K562 (cell line): ENCODE measurements at regions not wholly inside any gene's neighbourhood (a gene's known extent, or its start where the extent isn't known, plus 50 kb on each side); places are given as distances from the start of the nearest gene placed in this dataset.

Source experiments
- ATAC-seq: fragments of 200-7000 bp; cut with Tn5 transposase; 3 replicates; pipeline ENCODE4 v1.9.1; 2020; ENCODE audit warnings: moderate library complexity
- BruUV-seq: library from RNA; stranded (reverse); fragments of 400-500 nt; replicated peaks from 2 replicates; lab custom pipeline; 2021; lab: Mats Ljungman, UMichigan
- CTCF ChIA-PET: fragments of 300-600 bp; formaldehyde crosslinking; extraction: SDS; loops from one replicate; lab custom pipeline; 2021; ENCODE audit warnings: low intra/inter-chr PET ratio; lab: Yijun Ruan, JAX
- POLR2A ChIA-PET: fragments of 300-600, 350-650 bp; sonication (Branson Sonifier 250); formaldehyde crosslinking; extraction: SDS; loops from one replicate; lab custom pipeline; 2021; ENCODE audit warnings: antibody characterized with exemption, inconsistent platforms; lab: Yijun Ruan, JAX
- DNase-seq, 4 experiments: peaks; one replicate each; pipeline versions ENCODE4 v3.0.0 to v3.0.0-alpha.2; 2011 to 2018; ENCODE audit warnings: low spot score in 3 of 4, mixed read lengths in 3 of 4; ENCODE audit errors: extremely low read depth in 1 of 4
- FAIRE-seq: peaks from 2 replicates; lab custom pipeline; 2011; peaks lifted over from hg19 to GRCh38; lab: Jason Lieb, UNC
- H2AFZ ChIP-seq: 2 replicates; pipeline ENCODE4 v1.6.0; 2011; ENCODE audit warnings: low read depth, low read length, control low read depth, inconsistent platforms
- H3K27ac ChIP-seq: fragments of 200-600 bp; 3 replicates; pipeline ENCODE4 v1.8.0; 2011; ENCODE audit warnings: low read depth, mild to moderate bottlenecking, control low read depth, inconsistent platforms, low read length, moderate library complexity, mixed read lengths; ENCODE audit errors: extremely low read depth
- H3K27me3 ChIP-seq, 2 experiments: fragments of 300-600 bp in 1 of 2; 2 replicates in 1 of 2; 3 replicates in 1 of 2; pipeline versions ENCODE4 v1.6.0 to v1.8.0; 2011; ENCODE audit warnings: inconsistent platforms in 2 of 2, low read length in 2 of 2, mild to moderate bottlenecking in 1 of 2, mixed read lengths in 1 of 2, moderate library complexity in 1 of 2; ENCODE audit not compliant: control insufficient read depth in 2 of 2, insufficient read depth in 2 of 2
- H3K36me3 ChIP-seq: fragments of 300-600 bp; 3 replicates; pipeline ENCODE4 v1.8.0; 2011; ENCODE audit warnings: mild to moderate bottlenecking, low read length, inconsistent platforms; ENCODE audit not compliant: control insufficient read depth, insufficient read depth
- H3K4me1 ChIP-seq, 2 experiments: fragments of 200-600 bp in 1 of 2; replicated peaks in 1 of 2; 2 replicates in 1 of 2; 3 replicates in 1 of 2; pipeline versions ENCODE4 v1.5.1 to v1.8.0; 2011; ENCODE audit warnings: inconsistent platforms in 2 of 2, low read length in 2 of 2, mild to moderate bottlenecking in 1 of 2, mixed read lengths in 1 of 2, moderate library complexity in 1 of 2; ENCODE audit not compliant: control insufficient read depth in 2 of 2, insufficient read depth in 2 of 2
- H3K4me2 ChIP-seq: 2 replicates; pipeline ENCODE4 v1.6.1; 2011; ENCODE audit warnings: low read length, control low read depth, inconsistent platforms, mixed read lengths; ENCODE audit not compliant: insufficient read depth
- H3K4me3 ChIP-seq: fragments of 200-600 bp; sonication (generic), shearing (Covaris generic); 2 replicates; pipeline ENCODE4 v1.5.1; 2016; ENCODE audit warnings: control low read depth, inconsistent platforms
- H3K79me2 ChIP-seq: fragments of 200-600 bp; 3 replicates; pipeline ENCODE4 v1.8.0; 2011; ENCODE audit warnings: low read length, inconsistent platforms; ENCODE audit not compliant: control insufficient read depth, insufficient read depth
- H3K9ac ChIP-seq, 2 experiments: 2 replicates each; pipeline versions ENCODE4 v1.6.0 to v1.6.1; 2011; ENCODE audit warnings: low read depth in 2 of 2, low read length in 2 of 2, control low read depth in 1 of 2, inconsistent platforms in 1 of 2, mild to moderate bottlenecking in 1 of 2, mixed read lengths in 1 of 2; ENCODE audit not compliant: insufficient read depth in 1 of 2
- H3K9me1 ChIP-seq: one replicate; pipeline ENCODE4 v1.6.0; 2011; ENCODE audit warnings: inconsistent platforms, mild to moderate bottlenecking, low read length, moderate library complexity; ENCODE audit not compliant: control insufficient read depth, insufficient read depth
- H3K9me3 ChIP-seq: replicated peaks from 2 replicates; pipeline ENCODE4 v1.5.1; 2011; ENCODE audit warnings: low read depth, low read length, inconsistent platforms; ENCODE audit not compliant: control insufficient read depth, insufficient read depth
- H4K20me1 ChIP-seq: replicated peaks from 2 replicates; pipeline ENCODE4 v1.6.1; 2011; ENCODE audit warnings: low read length, inconsistent platforms, mixed read lengths; ENCODE audit not compliant: control insufficient read depth, insufficient read depth
- CHD4 ChIP-seq: fragments of 200-600 bp; sonication (generic); IDR thresholded peaks from 3 replicates; pipeline ENCODE4 v1.6.1; 2012; ENCODE audit warnings: low read depth, mild to moderate bottlenecking, mixed read lengths, low read length, inconsistent platforms; ENCODE audit not compliant: insufficient read depth, insufficient replicate concordance, poor library complexity, severe bottlenecking
- ETS2 ChIP-seq: IDR thresholded peaks from 2 replicates; pipeline ENCODE4 v1.6.1; 2016; ENCODE audit warnings: borderline replicate concordance, missing genetic modification characterization, mild to moderate bottlenecking, moderate library complexity, missing compliant biosample characterization; ENCODE audit not compliant: poor library complexity, severe bottlenecking
- HOXB6 ChIP-seq: fragments of 250-450 bp; sonication (Bioruptor Pico); IDR thresholded peaks from 2 replicates; pipeline ENCODE4 v1.5.1; 2022; ENCODE audit warnings: mild to moderate bottlenecking, borderline replicate concordance
- NFXL1 ChIP-seq: fragments of 450-650 bp; formaldehyde crosslinking; IDR thresholded peaks from 2 replicates; pipeline ENCODE4 v1.4.0; 2021; ENCODE audit warnings: mild to moderate bottlenecking
- NUFIP1 ChIP-seq: fragments of 450-650 bp; IDR thresholded peaks from 2 replicates; pipeline ENCODE4 v1.6.1; 2018; ENCODE audit not compliant: partially characterized antibody
- PHB ChIP-seq: fragments of 250-450 bp; sonication (Bioruptor Pico); IDR thresholded peaks from 2 replicates; pipeline ENCODE4 v1.5.0; 2021
- SPI1 ChIP-seq: IDR thresholded peaks from 2 replicates; pipeline ENCODE4 v1.6.1; 2011; ENCODE audit warnings: low read depth, low read length, control low read depth, borderline replicate concordance
- SREBF2 ChIP-seq: sonication (generic); formaldehyde crosslinking; IDR thresholded peaks from 2 replicates; pipeline ENCODE4 v1.4.0; 2020; ENCODE audit warnings: mild to moderate bottlenecking, missing genetic modification reagents
- ZNF830 ChIP-seq: fragments of 250-450 bp; sonication (Bioruptor Pico); IDR thresholded peaks from 2 replicates; pipeline ENCODE4 v1.5.0; 2021; ENCODE audit warnings: mild to moderate bottlenecking
- ZZZ3 ChIP-seq: fragments of 450-650 bp; IDR thresholded peaks from 2 replicates; pipeline ENCODE4 v1.6.1; 2016; ENCODE audit warnings: antibody characterized with exemption, mild to moderate bottlenecking, moderate library complexity
- WGBS: fragments of 100-300 bp; shearing (Covaris generic); methylation state at CpG from one replicate; pipeline ENCODE4 v1.1.6; 2016; ENCODE audit warnings: low coverage, mixed read lengths; ENCODE audit not compliant: insufficient coverage; ENCODE audit errors: missing lambda C conversion rate; 5-methylcytosine and 5-hydroxymethylcytosine counted together
- in situ Hi-C: fragments of 300-500 bp; cut with MboI; formaldehyde crosslinking; loops from 4 replicates; pipeline ENCODE4 v1.15.0; 2018; ENCODE audit warnings: inconsistent platforms, mixed read lengths
- intact Hi-C: fragments of 100-400 bp; cut with micrococcal nuclease; formaldehyde crosslinking; loops from 2 replicates; pipeline ENCODE4 v1.14.2; 2022
- TF ChIP-seq, protein P1 (sequence below): fragments of 450-650 bp; IDR thresholded peaks from 2 replicates; pipeline ENCODE4 v1.6.1; 2016; ENCODE audit warnings: low read depth

DNA sequence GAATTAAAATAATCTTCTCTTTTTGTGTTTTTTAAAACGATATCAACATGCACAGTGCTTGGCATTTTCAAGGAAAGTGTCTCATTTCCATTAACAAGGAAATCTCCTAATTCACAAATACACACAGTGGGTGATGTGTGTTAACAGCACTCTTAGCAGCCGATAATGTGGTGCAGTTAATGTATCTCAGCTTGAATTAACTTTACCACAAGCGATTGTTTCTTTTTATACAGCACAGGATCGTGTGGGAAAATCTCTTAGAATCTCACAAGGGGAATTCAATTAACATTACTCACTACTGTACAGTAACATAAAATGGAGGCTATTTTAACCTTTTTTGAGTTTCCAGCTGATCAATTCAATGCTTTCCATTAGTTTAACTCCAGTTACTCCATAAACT lies 1841.9 kb downstream of the STIM2 start:
- BruUV-seq = no TSS peak
- POLR2A ChIA-PET = no interaction called here
- no peak for DNase-seq
- CTCF ChIA-PET = no interaction called here
- H4K20me1 ChIP-seq = no peaks in the 10 kb centered on the region
- TF ChIP-seq SREBF2 (CRISPR knock-in tag) = no peak
- TF ChIP-seq SPI1 = no peak
- TF ChIP-seq NUFIP1 = no peak
- TF ChIP-seq, protein P1, sequence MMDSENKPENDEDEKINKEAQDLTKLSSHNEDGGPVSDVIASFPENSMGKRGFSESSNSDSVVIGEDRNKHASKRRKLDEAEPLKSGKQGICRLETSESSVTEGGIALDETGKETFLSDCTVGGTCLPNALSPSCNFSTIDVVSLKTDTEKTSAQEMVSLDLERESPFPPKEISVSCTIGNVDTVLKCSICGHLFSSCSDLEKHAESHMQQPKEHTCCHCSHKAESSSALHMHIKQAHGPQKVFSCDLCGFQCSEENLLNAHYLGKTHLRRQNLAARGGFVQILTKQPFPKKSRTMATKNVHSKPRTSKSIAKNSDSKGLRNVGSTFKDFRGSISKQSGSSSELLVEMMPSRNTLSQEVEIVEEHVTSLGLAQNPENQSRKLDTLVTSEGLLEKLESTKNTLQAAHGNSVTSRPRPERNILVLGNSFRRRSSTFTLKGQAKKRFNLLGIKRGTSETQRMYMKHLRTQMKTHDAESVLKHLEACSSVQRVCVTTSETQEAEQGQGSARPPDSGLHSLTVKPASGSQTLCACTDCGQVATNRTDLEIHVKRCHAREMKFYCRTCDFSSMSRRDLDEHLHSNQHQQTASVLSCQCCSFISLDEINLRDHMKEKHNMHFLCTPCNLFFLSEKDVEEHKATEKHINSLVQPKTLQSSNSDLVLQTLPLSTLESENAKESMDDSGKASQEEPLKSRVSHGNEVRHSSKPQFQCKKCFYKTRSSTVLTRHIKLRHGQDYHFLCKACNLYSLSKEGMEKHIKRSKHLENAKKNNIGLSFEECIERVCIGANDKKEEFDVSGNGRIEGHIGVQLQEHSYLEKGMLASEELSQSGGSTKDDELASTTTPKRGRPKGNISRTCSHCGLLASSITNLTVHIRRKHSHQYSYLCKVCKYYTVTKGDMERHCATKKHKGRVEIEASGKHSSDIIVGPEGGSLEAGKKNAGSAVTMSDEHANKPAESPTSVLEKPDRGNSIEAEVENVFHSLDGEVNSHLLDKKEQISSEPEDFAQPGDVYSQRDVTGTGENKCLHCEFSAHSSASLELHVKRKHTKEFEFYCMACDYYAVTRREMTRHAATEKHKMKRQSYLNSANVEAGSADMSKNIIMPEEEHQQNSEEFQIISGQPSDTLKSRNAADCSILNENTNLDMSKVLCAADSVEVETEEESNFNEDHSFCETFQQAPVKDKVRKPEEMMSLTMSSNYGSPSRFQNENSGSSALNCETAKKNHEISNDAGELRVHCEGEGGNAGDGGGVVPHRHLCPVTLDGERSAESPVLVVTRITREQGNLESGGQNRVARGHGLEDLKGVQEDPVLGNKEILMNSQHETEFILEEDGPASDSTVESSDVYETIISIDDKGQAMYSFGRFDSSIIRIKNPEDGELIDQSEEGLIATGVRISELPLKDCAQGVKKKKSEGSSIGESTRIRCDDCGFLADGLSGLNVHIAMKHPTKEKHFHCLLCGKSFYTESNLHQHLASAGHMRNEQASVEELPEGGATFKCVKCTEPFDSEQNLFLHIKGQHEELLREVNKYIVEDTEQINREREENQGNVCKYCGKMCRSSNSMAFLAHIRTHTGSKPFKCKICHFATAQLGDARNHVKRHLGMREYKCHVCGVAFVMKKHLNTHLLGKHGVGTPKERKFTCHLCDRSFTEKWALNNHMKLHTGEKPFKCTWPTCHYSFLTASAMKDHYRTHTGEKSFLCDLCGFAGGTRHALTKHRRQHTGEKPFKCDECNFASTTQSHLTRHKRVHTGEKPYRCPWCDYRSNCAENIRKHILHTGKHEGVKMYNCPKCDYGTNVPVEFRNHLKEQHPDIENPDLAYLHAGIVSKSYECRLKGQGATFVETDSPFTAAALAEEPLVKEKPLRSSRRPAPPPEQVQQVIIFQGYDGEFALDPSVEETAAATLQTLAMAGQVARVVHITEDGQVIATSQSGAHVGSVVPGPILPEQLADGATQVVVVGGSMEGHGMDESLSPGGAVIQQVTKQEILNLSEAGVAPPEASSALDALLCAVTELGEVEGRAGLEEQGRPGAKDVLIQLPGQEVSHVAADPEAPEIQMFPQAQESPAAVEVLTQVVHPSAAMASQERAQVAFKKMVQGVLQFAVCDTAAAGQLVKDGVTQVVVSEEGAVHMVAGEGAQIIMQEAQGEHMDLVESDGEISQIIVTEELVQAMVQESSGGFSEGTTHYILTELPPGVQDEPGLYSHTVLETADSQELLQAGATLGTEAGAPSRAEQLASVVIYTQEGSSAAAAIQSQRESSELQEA = no peak
- no peak for TF ChIP-seq ZZZ3
- no peak for TF ChIP-seq ZNF830
- TF ChIP-seq HOXB6 = no peak
- no peak for TF ChIP-seq NFXL1 (CRISPR knock-in tag)
- TF ChIP-seq CHD4 = no peak
- no peak for TF ChIP-seq PHB (CRISPR knock-in tag)
- no peak for TF ChIP-seq ETS2 (tag)
- H3K4me2 ChIP-seq = no peak overlapping the region
- H3K36me3 ChIP-seq = no peaks in the 10 kb centered on the region
- H3K27ac ChIP-seq = no peak overlapping the region
- no peaks in the 10 kb centered on the region; the same call in 1 of the 2 replicates for H3K9me3 ChIP-seq
- H3K9me1 ChIP-seq = no peaks in the 10 kb centered on the region
- in situ Hi-C loops = no loop called here
- H3K4me1 ChIP-seq = no peaks in the 10 kb centered on the region
- no peak overlapping the region for H3K4me3 ChIP-seq
- H3K9ac ChIP-seq = no peak overlapping the region
- no peak overlapping the region for H2AFZ ChIP-seq
- intact Hi-C loops = no loop called here
- ATAC-seq = no peak
- H3K27me3 ChIP-seq = no peaks in the 10 kb centered on the region
- no peaks in the 10 kb centered on the region for H3K79me2 ChIP-seq
- no peak for FAIRE-seq
- WGBS = 0% methylated on average over 4 of the region's 4 CpGs
